MG63 (cell line): ENCODE measurements at regions not wholly inside any gene's neighbourhood (a gene's known extent, or its start where the extent isn't known, plus 50 kb on each side); places are given as distances from the start of the nearest gene placed in this dataset.
"Not testable (repeated sequence)": the region's sequence is repeated elsewhere in the genome, so short reads cannot be mapped to it uniquely, and the experiment has no call there.

ENCODE experiments used
- DNase-seq: peaks from one replicate; pipeline ENCODE4 v3.0.0-alpha.2; 2020
- H3K27me3 ChIP-seq: fragments of 250-450 bp; sonication (Bioruptor Pico); 2 replicates; pipeline ENCODE4 v1.5.1; 2020; ENCODE audit warnings: mild to moderate bottlenecking, moderate library complexity
- H3K36me3 ChIP-seq: fragments of 250-450 bp; sonication (Bioruptor Pico); 2 replicates; pipeline ENCODE4 v1.5.1; 2020; ENCODE audit warnings: mild to moderate bottlenecking, moderate library complexity
- H3K4me3 ChIP-seq: fragments of 250-450 bp; sonication (Bioruptor Pico); 2 replicates; pipeline ENCODE4 v1.5.1; 2020; ENCODE audit warnings: mild to moderate bottlenecking, moderate library complexity
- H3K9me3 ChIP-seq: fragments of 250-450 bp; sonication (Bioruptor Pico); 2 replicates; pipeline ENCODE4 v1.5.1; 2020; ENCODE audit warnings: mild to moderate bottlenecking, moderate library complexity

GRCh38 chr13:75995966-75996365 lies 359.8 kb downstream of the LMO7 start:
- no peaks in the 10 kb centered on the region for H3K9me3 ChIP-seq
- no peak overlapping the region for H3K4me3 ChIP-seq
- H3K36me3 ChIP-seq = no peaks in the 10 kb centered on the region
- DNase-seq = no peak
- H3K27me3 ChIP-seq = no peaks in the 10 kb centered on the region

GRCh38 chr13:75993823-75994222 lies 357.7 kb downstream of the LMO7 start:
- no peak overlapping the region for H3K4me3 ChIP-seq
- H3K27me3 ChIP-seq = no peaks in the 10 kb centered on the region
- H3K36me3 ChIP-seq = no peaks in the 10 kb centered on the region
- DNase-seq = no peak
- H3K9me3 ChIP-seq = no peaks in the 10 kb centered on the region

- no peak for DNase-seq
- no peaks in the 10 kb centered on the region for H3K36me3 ChIP-seq
- no peak overlapping the region for H3K4me3 ChIP-seq
- H3K27me3 ChIP-seq = no peaks in the 10 kb centered on the region
- H3K9me3 ChIP-seq = no peaks in the 10 kb centered on the region
Observed at GRCh38 chr13:75993241-75993640, 357.1 kb downstream of the LMO7 start.

GRCh38 chr13:75986818-75987217 lies 350.7 kb downstream of the LMO7 start:
- no peak for DNase-seq
- no peak overlapping the region for H3K4me3 ChIP-seq
- no peaks in the 10 kb centered on the region for H3K36me3 ChIP-seq
- no peaks in the 10 kb centered on the region for H3K27me3 ChIP-seq
- H3K9me3 ChIP-seq = no peaks in the 10 kb centered on the region

GRCh38 chr13:75985132-75985531 lies 349.0 kb downstream of the LMO7 start:
- Histone ChIP-seq H3K4me3 (no peak overlapping the region), H3K36me3 (no peaks in the 10 kb centered on the region), H3K27me3 (no peaks in the 10 kb centered on the region), H3K9me3 (no peaks in the 10 kb centered on the region)
- DNase-seq = no peak

GRCh38 chr13:75978818-75979217 lies 342.7 kb downstream of the LMO7 start:
- no peaks in the 10 kb centered on the region for H3K9me3 ChIP-seq
- no peaks in the 10 kb centered on the region for H3K27me3 ChIP-seq
- no peaks in the 10 kb centered on the region for H3K36me3 ChIP-seq
- no peak overlapping the region for H3K4me3 ChIP-seq
- no peak for DNase-seq

- no peak for DNase-seq
- Histone ChIP-seq H3K9me3 (no peaks in the 10 kb centered on the region), H3K36me3 (no peaks in the 10 kb centered on the region), H3K4me3 (no peak overlapping the region), H3K27me3 (no peaks in the 10 kb centered on the region)
Observed at GRCh38 chr13:75968103-75968838, 332.1 kb downstream of the LMO7 start.

GRCh38 chr13:75963302-75963701 lies 327.2 kb downstream of the LMO7 start:
- H3K36me3 ChIP-seq = no peaks in the 10 kb centered on the region
- no peak overlapping the region for H3K4me3 ChIP-seq
- no peaks in the 10 kb centered on the region for H3K9me3 ChIP-seq
- DNase-seq = no peak
- no peaks in the 10 kb centered on the region for H3K27me3 ChIP-seq

GRCh38 chr13:75961911-75962310 lies 325.8 kb downstream of the LMO7 start:
- H3K27me3 ChIP-seq = no peaks in the 10 kb centered on the region
- no peak overlapping the region for H3K4me3 ChIP-seq
- no peak for DNase-seq
- no peaks in the 10 kb centered on the region for H3K9me3 ChIP-seq
- no peaks in the 10 kb centered on the region for H3K36me3 ChIP-seq

GRCh38 chr13:75960538-75960994 lies 324.4 kb downstream of the LMO7 start:
- Histone ChIP-seq H3K27me3 (no peaks in the 10 kb centered on the region), H3K4me3 (no peak overlapping the region), H3K9me3 (no peaks in the 10 kb centered on the region; the same call in 1 of the 2 replicates), H3K36me3 (no peaks in the 10 kb centered on the region)
- DNase-seq = no peak

GRCh38 chr13:75959861-75960481 lies 323.8 kb downstream of the LMO7 start:
- H3K4me3 ChIP-seq = no peak overlapping the region
- H3K9me3 ChIP-seq = no peaks in the 10 kb centered on the region; the same call in 1 of the 2 replicates
- H3K27me3 ChIP-seq = no peaks in the 10 kb centered on the region
- no peak for DNase-seq
- H3K36me3 ChIP-seq = no peaks in the 10 kb centered on the region

- H3K36me3 ChIP-seq, H3K27me3 ChIP-seq, H3K4me3 ChIP-seq, DNase-seq, H3K9me3 ChIP-seq: not testable (repeated sequence)
Observed at GRCh38 chr13:75953589-75953988, 317.5 kb downstream of the LMO7 start.

- DNase-seq = no peak
- no peaks in the 10 kb centered on the region for H3K27me3 ChIP-seq
- H3K9me3 ChIP-seq = no peaks in the 10 kb centered on the region
Observed at GRCh38 chr13:75947448-75947847, 311.3 kb downstream of the LMO7 start.

GRCh38 chr13:75946536-75947284 lies 310.6 kb downstream of the LMO7 start:
- Histone ChIP-seq H3K4me3 (no peak overlapping the region), H3K9me3 (no peaks in the 10 kb centered on the region), H3K27me3 (no peaks in the 10 kb centered on the region), H3K36me3 (no peaks in the 10 kb centered on the region)
- no peak for DNase-seq

More at GRCh38 chr13:75947448-75947847, 311.3 kb downstream of the LMO7 start:
- Histone ChIP-seq H3K4me3 (no peak overlapping the region), H3K36me3 (no peaks in the 10 kb centered on the region)

- H3K36me3 ChIP-seq = no peaks in the 10 kb centered on the region
- no peak overlapping the region for H3K4me3 ChIP-seq
- DNase-seq = no peak
- H3K27me3 ChIP-seq = no peaks in the 10 kb centered on the region
- no peaks in the 10 kb centered on the region for H3K9me3 ChIP-seq
Observed at GRCh38 chr13:75945841-75946482, 309.8 kb downstream of the LMO7 start.

GRCh38 chr13:75938811-75939560 lies 302.9 kb downstream of the LMO7 start:
- H3K36me3 ChIP-seq = no peaks in the 10 kb centered on the region
- no peak for DNase-seq
- H3K4me3 ChIP-seq = no peak overlapping the region
- no peaks in the 10 kb centered on the region for H3K27me3 ChIP-seq
- H3K9me3 ChIP-seq = no peaks in the 10 kb centered on the region
